NCI-H524 (cell line): ENCODE measurements at regions not wholly inside any gene's neighbourhood (a gene's known extent, or its start where the extent isn't known, plus 50 kb on each side); places are given as distances from the start of the nearest gene placed in this dataset.
A peak's percentile ranks its signal among the peaks of the same experiment; 100 is the strongest.

Experiments used
- DNase-seq, 2 experiments: peaks; one replicate each; lab custom pipeline; 2025; lab: John Stamatoyannopoulos, UW

DNA sequence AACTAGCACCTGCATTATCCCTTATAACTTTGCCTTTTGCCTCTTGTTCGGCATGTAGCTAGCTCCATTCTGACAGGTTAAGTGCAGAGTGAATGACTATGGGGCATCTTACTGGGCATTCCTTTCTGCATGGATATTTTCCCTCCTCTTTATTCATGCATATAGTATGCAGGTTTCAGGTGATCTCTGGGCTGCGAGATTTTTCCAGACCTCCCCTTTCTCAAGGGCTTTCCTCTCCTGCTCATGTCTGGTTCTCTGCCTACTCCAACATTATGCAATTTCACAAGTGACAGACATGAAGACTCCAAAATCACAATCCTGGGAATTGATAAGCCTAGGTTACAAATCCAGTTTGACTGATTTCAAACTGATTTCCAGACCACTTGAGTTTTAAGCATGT lies 503.8 kb downstream of the NXPH1 start:
- no peak for DNase-seq

GRCh38 chr7:8938044-8938805 lies 504.8 kb downstream of the NXPH1 start:
- peak; percentile 30 to 78 for DNase-seq

DNA sequence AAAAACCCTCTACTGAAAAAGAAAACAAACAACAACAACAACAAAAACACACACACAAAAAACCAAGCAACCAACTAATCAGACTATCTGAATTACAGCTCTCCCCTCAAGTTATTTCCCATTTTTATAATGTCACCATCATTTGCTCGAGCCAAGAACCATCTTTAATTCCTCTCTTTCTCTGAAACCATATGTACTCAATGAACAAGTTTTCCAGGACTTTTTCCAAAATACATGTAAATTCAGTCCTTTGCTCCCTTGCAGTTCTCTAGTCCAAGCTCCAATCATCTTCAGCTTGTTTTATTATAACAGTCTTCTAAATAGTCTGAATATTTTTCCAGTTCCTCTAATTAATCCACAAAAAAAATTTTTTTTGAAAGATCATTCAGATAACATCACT lies 506.0 kb downstream of the NXPH1 start:
- no peak for DNase-seq

DNA sequence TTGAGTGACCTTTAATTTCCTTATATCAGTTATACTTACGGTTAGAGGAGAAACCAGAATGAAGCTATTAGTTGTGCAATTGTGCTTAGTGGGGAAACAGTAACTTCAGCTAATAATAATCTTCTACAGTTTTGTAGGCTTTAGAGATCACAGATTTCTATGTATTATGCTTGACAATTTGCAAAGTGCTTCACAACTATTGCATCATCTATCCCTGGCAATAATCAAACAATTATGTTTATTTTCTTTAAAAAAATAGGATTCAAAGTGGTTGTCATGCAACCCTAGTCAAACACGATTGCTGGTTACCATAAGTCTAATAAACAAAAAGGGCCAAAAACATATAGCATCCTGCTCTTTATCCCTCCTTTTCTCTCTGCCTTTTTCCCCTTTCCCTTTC lies 530.3 kb downstream of the NXPH1 start:
- no peak for DNase-seq

- no peak for DNase-seq
Measured at GRCh38 chr7:8965177-8965576, 531.8 kb downstream of the NXPH1 start.

DNA sequence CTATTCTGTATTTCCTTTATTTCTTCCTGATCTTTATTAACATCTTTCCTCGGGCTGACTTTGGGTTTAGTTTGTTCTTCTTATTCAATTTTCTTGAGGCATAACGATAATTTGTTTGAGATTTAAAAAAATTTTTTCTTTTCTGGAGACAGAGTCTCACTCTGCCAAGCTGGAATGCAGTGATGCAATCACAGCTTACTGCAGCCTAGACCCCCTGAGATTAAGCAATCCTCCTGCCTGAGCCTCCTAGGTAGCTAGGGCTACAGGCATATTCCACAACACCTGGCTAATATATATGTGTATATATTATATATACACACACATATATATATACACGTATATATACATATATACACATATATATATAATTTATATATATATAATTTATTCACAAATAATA lies 540.2 kb downstream of the NXPH1 start:
- no peak for DNase-seq

DNA sequence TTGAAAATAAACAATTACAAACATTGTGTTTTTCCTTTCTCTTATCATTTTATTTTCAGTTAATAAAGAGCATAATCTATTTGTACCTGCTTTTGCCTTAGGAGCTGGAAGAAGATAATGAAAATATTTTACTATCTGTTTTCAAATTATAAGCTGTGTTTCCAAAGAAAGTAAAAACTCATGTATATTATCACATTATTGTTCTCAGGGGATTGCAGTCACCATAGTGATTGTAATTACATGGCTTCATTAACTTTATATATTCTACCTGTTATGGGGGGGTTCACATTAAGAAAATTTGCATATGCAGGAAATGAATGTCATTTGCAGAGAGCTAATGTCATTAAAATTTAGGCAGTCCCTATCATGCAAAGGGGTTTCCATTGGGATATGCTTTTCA lies 542.3 kb downstream of the NXPH1 start:
- DNase-seq, result no peak

- no peak for DNase-seq
Measured at GRCh38 chr7:8982338-8982992, 549.1 kb downstream of the NXPH1 start.

GRCh38 chr7:8985255-8985654 lies 551.8 kb downstream of the NXPH1 start:
- no peak for DNase-seq

DNA sequence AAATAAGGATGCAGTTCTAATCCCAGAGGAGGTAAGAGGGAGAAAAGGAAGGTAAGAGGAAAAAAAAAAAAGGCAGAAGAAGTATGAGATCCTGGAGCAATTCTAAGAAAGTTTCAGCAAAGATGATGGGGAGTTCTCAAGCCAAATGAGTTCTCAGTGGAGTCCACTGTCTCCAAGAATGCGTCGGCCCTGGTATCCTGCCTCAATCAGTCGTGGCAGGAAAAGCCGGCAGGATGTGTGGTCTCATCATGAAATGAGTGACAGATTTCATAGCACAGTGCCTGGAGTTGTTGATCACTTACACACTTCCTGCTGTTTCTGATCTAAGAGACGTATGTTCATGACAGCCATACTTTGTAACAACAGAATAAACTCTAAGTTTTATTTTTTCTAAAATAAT lies 554.9 kb downstream of the NXPH1 start:
- no peak for DNase-seq

DNA sequence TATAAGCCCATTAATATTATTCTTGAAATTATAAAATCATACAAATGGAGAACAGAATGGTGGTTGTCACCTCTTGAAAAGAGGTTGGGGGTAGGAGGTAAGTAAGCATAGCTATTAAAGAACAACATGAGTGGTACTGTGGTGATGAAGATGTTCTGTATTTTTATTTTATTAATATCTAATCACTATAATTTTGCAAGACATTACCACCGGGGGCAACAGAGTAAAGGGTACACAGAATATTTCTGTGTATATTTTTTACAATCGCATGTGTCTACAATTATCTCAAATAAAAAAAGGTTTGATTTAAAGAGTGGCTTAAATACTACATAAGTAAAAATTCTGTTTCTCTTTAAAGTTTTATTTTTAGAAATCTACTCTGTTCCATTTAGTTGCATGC lies 557.8 kb downstream of the NXPH1 start:
- no peak for DNase-seq

GRCh38 chr7:8998762-8999161 lies 565.4 kb downstream of the NXPH1 start:
- DNase-seq, result no peak

DNA sequence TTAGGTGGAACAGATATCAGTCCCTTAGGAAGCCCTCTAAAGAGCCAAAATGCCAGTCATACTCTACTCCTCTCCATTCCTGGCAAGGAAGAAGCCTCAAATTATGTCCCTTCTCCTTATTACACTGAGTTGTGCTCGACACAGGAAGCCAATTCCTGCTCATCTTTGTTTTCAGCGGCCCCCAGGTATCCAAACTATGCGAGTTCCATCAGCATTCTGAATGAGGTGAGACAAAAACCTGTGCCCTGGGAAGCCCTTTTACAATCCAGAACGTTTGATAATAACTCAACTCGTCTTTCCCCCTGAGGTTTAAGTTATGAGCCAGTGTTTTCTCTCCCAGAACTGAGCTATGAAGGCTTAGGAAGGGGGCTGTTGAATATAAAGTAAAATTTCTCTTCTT lies 580.5 kb downstream of the NXPH1 start:
- DNase-seq, result no peak

- no peak for DNase-seq
Measured at GRCh38 chr7:9017286-9017685, 583.9 kb downstream of the NXPH1 start.

DNA sequence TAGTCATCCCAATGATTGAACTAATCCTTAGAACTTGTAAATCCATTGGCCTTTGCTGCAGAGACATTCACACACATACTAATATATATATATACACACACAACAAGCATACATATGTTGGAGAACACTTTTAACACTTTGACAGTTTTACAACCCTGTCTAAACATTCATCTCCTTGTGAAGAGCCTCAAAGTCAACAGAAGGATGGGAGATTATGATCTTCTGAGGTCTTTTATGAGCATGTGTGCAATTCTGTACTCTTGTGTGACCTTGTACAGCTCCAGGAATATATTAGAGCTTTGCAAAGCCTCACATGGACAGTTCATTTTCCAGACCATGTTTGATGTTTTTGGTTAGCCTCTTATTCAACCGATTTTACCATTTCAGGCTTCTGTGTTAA lies 589.0 kb downstream of the NXPH1 start:
- no peak for DNase-seq

- no peak for DNase-seq
Measured at GRCh38 chr7:9023675-9024294, 590.4 kb downstream of the NXPH1 start.

DNA sequence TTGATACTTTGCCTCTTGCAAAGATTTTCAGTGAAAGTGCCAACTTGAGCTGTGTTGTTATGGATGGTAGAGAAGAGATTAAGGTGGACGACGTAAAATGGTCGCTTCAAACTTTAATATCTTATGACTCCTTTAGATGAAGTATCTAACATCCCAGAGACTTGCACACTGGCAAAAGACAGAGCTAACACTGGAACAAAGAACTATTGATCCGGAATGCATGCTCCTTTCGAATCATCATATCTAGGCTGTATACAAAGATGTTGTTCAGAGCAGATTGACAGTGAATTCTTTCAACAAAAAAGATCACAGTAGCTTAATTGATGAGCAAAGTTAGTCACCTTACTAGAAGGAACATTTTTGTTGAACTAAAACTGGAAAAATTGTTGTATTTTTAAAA lies 592.7 kb downstream of the NXPH1 start:
- DNase-seq, result no peak

- no peak for DNase-seq
Measured at GRCh38 chr7:9028012-9028411, 594.6 kb downstream of the NXPH1 start.

DNA sequence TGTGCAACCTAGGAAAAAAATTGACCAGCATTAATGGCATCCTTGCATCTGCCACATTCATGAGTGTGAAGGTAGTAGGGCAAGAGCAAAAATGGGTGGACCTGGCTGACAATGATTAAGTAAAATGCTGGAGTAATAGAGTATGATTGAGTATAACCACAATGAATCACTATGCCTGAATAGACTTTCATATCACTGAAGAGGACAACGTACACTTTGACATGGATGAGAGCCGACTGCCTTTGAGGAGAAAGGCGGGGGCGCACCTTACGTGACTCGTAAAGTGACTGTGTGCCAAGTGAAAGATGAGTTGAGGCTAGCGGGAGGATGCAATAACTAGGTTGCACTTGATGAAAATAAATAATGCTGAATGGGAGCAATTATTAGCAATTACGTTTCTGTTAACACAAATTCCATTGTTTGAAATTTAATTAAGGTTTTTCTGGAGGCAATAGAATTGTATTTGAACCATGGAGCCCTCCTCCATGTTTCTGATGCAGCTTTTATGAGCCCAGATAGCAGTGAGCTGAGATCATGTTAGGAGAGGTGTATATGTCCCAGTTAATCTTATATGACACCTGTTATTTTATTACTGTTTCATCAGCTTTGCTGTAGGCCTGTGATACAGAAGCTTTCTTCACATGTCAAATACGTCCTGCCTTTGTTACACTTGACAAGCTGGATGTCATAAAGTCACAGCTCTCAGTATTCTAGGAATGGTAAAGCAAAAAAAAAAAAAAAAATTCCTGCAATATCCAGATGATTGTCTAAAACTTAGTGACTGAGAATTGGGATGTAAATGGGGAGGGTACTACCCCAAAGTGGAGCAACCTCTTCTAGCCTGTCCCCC lies 596.5 kb downstream of the NXPH1 start:
- no peak for DNase-seq

DNA sequence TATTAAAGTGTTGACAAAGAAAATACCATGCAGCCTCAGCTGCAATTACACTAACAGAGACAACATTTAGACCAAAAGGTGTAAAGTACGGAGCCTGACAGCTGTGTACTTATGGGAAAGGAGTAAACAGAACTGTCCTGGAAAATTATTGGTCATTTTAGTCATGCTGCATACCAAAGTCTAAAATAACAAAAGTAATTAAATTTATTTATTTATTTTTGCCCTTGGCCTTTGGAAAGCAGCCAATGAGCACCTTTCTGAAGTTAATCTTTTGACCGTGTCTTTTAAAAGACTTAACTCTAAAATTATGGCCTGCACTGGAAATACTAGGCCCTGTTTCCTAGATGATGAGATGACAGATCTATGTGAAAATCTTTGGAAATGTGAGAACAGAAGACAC lies 597.6 kb downstream of the NXPH1 start:
- DNase-seq, result no peak

GRCh38 chr7:9031386-9031785 lies 598.0 kb downstream of the NXPH1 start:
- no peak for DNase-seq

DNA sequence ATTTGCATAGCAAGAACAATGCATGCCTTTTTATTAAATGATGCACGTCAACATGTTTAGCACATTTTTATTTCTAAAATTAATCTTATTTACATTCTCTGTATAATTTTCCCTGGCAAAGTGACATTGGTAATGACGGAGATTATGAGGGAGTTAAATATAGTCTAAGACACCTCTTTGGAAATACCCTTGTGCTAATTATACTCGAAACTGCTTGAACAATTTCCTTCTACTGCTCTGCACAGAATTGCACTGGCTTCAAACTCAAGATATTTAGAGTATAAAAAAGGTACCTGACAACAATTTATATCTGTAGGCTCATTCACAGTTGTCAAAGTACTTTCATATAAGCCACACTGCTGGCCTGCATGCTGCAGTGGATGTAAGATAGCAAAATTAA lies 602.7 kb downstream of the NXPH1 start:
- no peak for DNase-seq
